ENCODE measurements at regions not wholly inside any gene's neighbourhood (a gene's known extent, or its start where the extent isn't known, plus 50 kb on each side); places are given as distances from the start of the nearest gene placed in this dataset.

GRCh38 chr20:19947611-19948264, 69.4 kb upstream of the NAA20 start:
- TF ChIP-seq CTCF (conservative IDR thresholded peaks at IDR 0.05) (no peak), ZFX (IDR thresholded peaks at IDR 0.05) (no peak)
